GM12873 (cell line): ENCODE measurements at regions not wholly inside any gene's neighbourhood (a gene's known extent, or its start where the extent isn't known, plus 50 kb on each side); places are given as distances from the start of the nearest gene placed in this dataset.

Source experiments
- CTCF ChIP-seq: IDR thresholded peaks from 2 replicates; pipeline ENCODE4 v1.5.1; 2012; ENCODE audit warnings: low read depth, mild to moderate bottlenecking, moderate library complexity, low read length, control low read depth; ENCODE audit not compliant: insufficient read depth; ENCODE audit errors: missing control alignments

DNA sequence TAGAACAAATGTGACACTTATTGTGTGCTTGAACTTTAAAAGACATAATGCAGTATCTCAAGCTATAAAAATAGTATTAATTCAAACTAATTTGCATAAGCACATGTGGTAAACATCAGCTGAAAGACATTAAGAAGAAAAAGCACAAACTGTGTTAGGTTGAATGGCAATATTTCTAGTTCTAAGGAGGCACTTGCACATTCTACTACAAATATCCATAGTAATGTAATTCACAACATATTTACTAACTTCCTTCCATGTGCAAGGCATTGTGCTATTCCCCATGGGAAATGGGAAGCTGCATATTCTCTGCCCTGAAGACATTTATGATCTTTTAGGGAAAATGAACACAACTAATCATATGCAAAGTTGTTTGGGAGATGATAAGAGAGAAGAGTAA lies 80.2 kb upstream of the SLC13A1 start:
- no peak for TF ChIP-seq CTCF

GRCh38 chr7:123275036-123275753 lies 75.4 kb upstream of the SLC13A1 start:
- TF ChIP-seq CTCF, result no peak

DNA sequence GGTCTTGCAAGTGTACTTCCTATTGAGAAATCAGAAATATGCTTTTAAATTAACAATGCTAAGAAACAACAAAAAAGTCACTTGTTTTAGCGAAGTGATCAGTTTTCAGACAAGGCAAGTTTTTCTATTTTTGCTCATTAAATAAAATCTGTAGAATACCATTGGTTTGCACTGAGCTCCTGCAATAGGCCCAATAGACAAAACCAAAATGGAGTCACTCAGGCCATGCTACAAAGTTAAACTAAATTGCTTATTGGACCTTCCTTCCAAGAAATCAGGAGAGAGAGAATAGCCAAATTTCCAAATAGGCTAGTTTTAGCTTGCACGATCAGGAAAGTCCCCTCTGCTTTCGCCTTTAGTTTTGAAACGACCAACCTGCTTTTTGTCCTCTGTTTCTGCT lies 73.4 kb upstream of the SLC13A1 start:
- TF ChIP-seq CTCF, result no peak

GRCh38 chr7:123271856-123272255 lies 72.1 kb upstream of the SLC13A1 start:
- no peak for TF ChIP-seq CTCF

- TF ChIP-seq CTCF, result no peak
These were observed 71.5 kb upstream of the SLC13A1 start for GRCh38 chr7:123271231-123271630.

GRCh38 chr7:123270570-123270969 lies 70.8 kb upstream of the SLC13A1 start:
- TF ChIP-seq CTCF, result no peak

DNA sequence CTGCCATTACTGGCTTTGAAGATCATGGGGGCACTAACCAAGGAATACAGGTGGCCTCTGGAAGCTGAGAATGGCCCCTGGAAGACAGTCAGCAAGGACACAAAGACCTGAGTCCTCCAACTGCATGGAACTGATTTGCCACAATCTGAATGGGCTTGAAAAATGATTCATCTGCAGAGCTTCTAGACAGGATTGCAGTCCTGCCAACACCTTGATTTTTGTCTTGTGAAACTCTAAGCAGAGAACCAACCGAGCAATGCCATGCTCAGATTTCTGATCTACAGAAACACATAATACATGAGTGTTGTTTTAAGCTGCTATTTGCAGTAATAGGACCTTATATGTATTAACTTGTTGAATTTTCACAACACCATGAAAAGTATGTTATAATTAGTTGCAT lies 66.1 kb upstream of the SLC13A1 start:
- TF ChIP-seq CTCF, result no peak
